ENCODE measurements at regions not wholly inside any gene's neighbourhood (a gene's known extent, or its start where the extent isn't known, plus 50 kb on each side); places are given as distances from the start of the nearest gene placed in this dataset.

- no peaks in the 10 kb centered on the region for H3K9me3 Mint-ChIP-seq (ENCODE audit: low read depth)
- peaks cover 47% of the 10 kb centered on the region for H3K4me1 Mint-ChIP-seq (ENCODE audit: low read depth)
- peak overlapping the region; percentile 78 for H3K27ac Mint-ChIP-seq (ENCODE audit: unreplicated experiment)
- no peaks in the 10 kb centered on the region for H3K27me3 Mint-ChIP-seq (ENCODE audit: low read depth)
- DNase-seq (ENCODE audit: low spot score): no peak
- no peaks in the 10 kb centered on the region for H3K36me3 Mint-ChIP-seq (ENCODE audit: low read depth)
- TF ChIP-seq CTCF (IDR thresholded peaks at IDR 0.05): no peak
- no peak overlapping the region for H3K4me3 Mint-ChIP-seq (ENCODE audit: unreplicated experiment)
Measured at GRCh38 chr3:59540241-59540640, 490.4 kb upstream of the CFAP20DC start.

GRCh38 chr3:59538753-59539432, 489.1 kb upstream of the CFAP20DC start:
- H3K4me3 Mint-ChIP-seq (ENCODE audit: unreplicated experiment): no peak overlapping the region
- H3K27ac Mint-ChIP-seq (ENCODE audit: unreplicated experiment): no peak overlapping the region
- H3K36me3 Mint-ChIP-seq (ENCODE audit: low read depth): no peaks in the 10 kb centered on the region
- no peaks in the 10 kb centered on the region for H3K27me3 Mint-ChIP-seq (ENCODE audit: low read depth)
- no peak for DNase-seq (ENCODE audit: low spot score)
- peaks cover 46% of the 10 kb centered on the region for H3K4me1 Mint-ChIP-seq (ENCODE audit: low read depth)
- TF ChIP-seq CTCF (IDR thresholded peaks at IDR 0.05): no peak
- no peaks in the 10 kb centered on the region for H3K9me3 Mint-ChIP-seq (ENCODE audit: low read depth)

GRCh38 chr3:59535791-59536221, 486.0 kb upstream of the CFAP20DC start:
- TF ChIP-seq CTCF (IDR thresholded peaks at IDR 0.05): no peak
- H3K4me1 Mint-ChIP-seq (ENCODE audit: low read depth): peaks cover 43% of the 10 kb centered on the region
- peak overlapping the region; percentile 29 for H3K27ac Mint-ChIP-seq (ENCODE audit: unreplicated experiment)
- H3K9me3 Mint-ChIP-seq (ENCODE audit: low read depth): no peaks in the 10 kb centered on the region
- H3K27me3 Mint-ChIP-seq (ENCODE audit: low read depth): no peaks in the 10 kb centered on the region
- no peak for DNase-seq (ENCODE audit: low spot score)
- no peak overlapping the region for H3K4me3 Mint-ChIP-seq (ENCODE audit: unreplicated experiment)
- H3K36me3 Mint-ChIP-seq (ENCODE audit: low read depth): no peaks in the 10 kb centered on the region

GRCh38 chr3:59531994-59532393, 482.2 kb upstream of the CFAP20DC start:
- H3K36me3 Mint-ChIP-seq (ENCODE audit: low read depth): no peaks in the 10 kb centered on the region
- H3K9me3 Mint-ChIP-seq (ENCODE audit: low read depth): no peaks in the 10 kb centered on the region
- no peak overlapping the region for H3K27ac Mint-ChIP-seq (ENCODE audit: unreplicated experiment)
- no peak for TF ChIP-seq CTCF (IDR thresholded peaks at IDR 0.05)
- H3K4me3 Mint-ChIP-seq (ENCODE audit: unreplicated experiment): no peak overlapping the region
- no peaks in the 10 kb centered on the region for H3K27me3 Mint-ChIP-seq (ENCODE audit: low read depth)
- H3K4me1 Mint-ChIP-seq (ENCODE audit: low read depth): peaks cover 31% of the 10 kb centered on the region
- DNase-seq (ENCODE audit: low spot score): no peak

GRCh38 chr3:59531066-59531745, 481.4 kb upstream of the CFAP20DC start:
- Mint-ChIP-seq H3K9me3 (ENCODE audit: low read depth) (peaks cover under 1% of the 10 kb centered on the region), H3K4me3 (ENCODE audit: unreplicated experiment) (no peak overlapping the region), H3K4me1 (ENCODE audit: low read depth) (peaks cover 27% of the 10 kb centered on the region), H3K27me3 (ENCODE audit: low read depth) (no peaks in the 10 kb centered on the region), H3K27ac (ENCODE audit: unreplicated experiment) (no peak overlapping the region), H3K36me3 (ENCODE audit: low read depth) (no peaks in the 10 kb centered on the region)
- no peak for TF ChIP-seq CTCF (IDR thresholded peaks at IDR 0.05)
- no peak for DNase-seq (ENCODE audit: low spot score)
